SU-DHL-6 (cell line): ENCODE measurements at regions not wholly inside any gene's neighbourhood (a gene's known extent, or its start where the extent isn't known, plus 50 kb on each side); places are given as distances from the start of the nearest gene placed in this dataset.

Source experiments
- H2AFZ ChIP-seq: fragments of 200-600 bp; sonication (generic); 2 replicates; pipeline ENCODE4 v1.6.1; 2014; ENCODE audit warnings: low read depth, mild to moderate bottlenecking, moderate library complexity, mixed read lengths, antibody characterized with exemption, low read length; ENCODE audit not compliant: severe bottlenecking
- H3F3A ChIP-seq: fragments of 200-600 bp; shearing (Covaris generic); 2 replicates; pipeline ENCODE4 v1.6.0; 2016; ENCODE audit warnings: antibody characterized with exemption, mild to moderate bottlenecking; ENCODE audit not compliant: insufficient read depth
- H3K27ac ChIP-seq: fragments of 200-600 bp; sonication (generic); 2 replicates; pipeline ENCODE4 v1.5.1; 2016; ENCODE audit warnings: low read depth, mild to moderate bottlenecking, low read length, moderate library complexity, mixed read lengths
- H3K27me3 ChIP-seq: fragments of 200-600 bp; sonication (generic), shearing (Covaris generic); 2 replicates; pipeline ENCODE4 v1.6.0; 2014; ENCODE audit warnings: mild to moderate bottlenecking, low read length
- H3K36me3 ChIP-seq: fragments of 200-600 bp; sonication (generic); 2 replicates; pipeline ENCODE4 v1.6.1; 2014; ENCODE audit warnings: mild to moderate bottlenecking, low read length, mixed read lengths
- H3K4me2 ChIP-seq: fragments of 300-600, 200-600 bp; shearing (Covaris generic), sonication (generic); 2 replicates; pipeline ENCODE4 v1.6.0; 2014; ENCODE audit warnings: low read length, low read depth, mild to moderate bottlenecking; ENCODE audit not compliant: poor library complexity, severe bottlenecking
- H3K4me3 ChIP-seq: fragments of 200-600 bp; sonication (generic); 2 replicates; pipeline ENCODE4 v1.5.1; 2014; ENCODE audit warnings: antibody characterized with exemption, low read length, mild to moderate bottlenecking, mixed read lengths; ENCODE audit not compliant: insufficient read depth, poor library complexity, severe bottlenecking
- H3K79me2 ChIP-seq: fragments of 200-600 bp; sonication (generic); 2 replicates; pipeline ENCODE4 v1.6.1; 2014; ENCODE audit warnings: mild to moderate bottlenecking, low read length, moderate library complexity; ENCODE audit not compliant: insufficient read depth
- H3K9ac ChIP-seq: fragments of 200-600 bp; sonication (generic); 2 replicates; pipeline ENCODE4 v1.7.0; 2014; ENCODE audit warnings: mild to moderate bottlenecking, low read length
- H3K9me2 ChIP-seq: fragments of 200-600 bp; sonication (generic); replicated peaks from 2 replicates; pipeline ENCODE4 v1.6.1; 2014; ENCODE audit warnings: low read length; ENCODE audit not compliant: insufficient read depth
- H3K9me3 ChIP-seq: fragments of 200-600 bp; sonication (generic); 2 replicates; pipeline ENCODE4 v1.6.1; 2014; ENCODE audit warnings: low read length, mixed read lengths; ENCODE audit not compliant: insufficient read depth
- H4K20me1 ChIP-seq: fragments of 200-600 bp; sonication (generic); 2 replicates; pipeline ENCODE4 v1.6.1; 2014; ENCODE audit warnings: low read depth, mild to moderate bottlenecking, antibody characterized with exemption, low read length, moderate library complexity, mixed read lengths
- EZH2phosphoT487 ChIP-seq: fragments of 200-600 bp; sonication (generic), shearing (Covaris generic); conservative IDR thresholded peaks from 2 replicates; pipeline ENCODE4 v1.6.1; 2018; ENCODE audit warnings: mild to moderate bottlenecking, antibody characterized with exemption, low read length, moderate library complexity, mixed read lengths
- TF ChIP-seq, protein P1 (sequence below): fragments of 200-600 bp; sonication (generic); IDR thresholded peaks from one replicate; pipeline ENCODE4 v1.5.1; 2017; ENCODE audit warnings: antibody characterized with exemption, mild to moderate bottlenecking, low read length, moderate library complexity; ENCODE audit not compliant: insufficient read depth, poor library complexity, severe bottlenecking

DNA sequence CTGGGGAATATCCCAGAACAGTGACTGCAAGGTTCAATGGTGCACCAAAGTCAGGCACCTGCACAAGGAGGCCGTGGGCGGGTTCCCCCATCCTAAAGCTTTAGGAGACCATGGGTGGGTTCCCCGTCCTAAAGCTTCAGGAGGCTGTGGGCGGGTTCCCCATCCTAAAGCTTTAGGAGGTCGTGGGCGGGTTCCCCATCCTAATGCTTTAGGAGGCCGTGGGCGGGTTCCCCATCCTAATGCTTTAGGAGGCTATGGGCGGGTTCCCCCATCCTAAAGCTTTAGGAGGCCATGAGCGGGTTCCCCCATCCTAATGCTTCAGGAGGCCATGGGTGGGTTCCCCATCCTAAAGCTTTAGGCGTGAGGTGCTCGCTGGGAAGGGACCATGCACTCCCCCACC is 313.3 kb downstream of the FOXL1 start:
- Histone ChIP-seq H3F3A (no peaks in the 10 kb centered on the region), H3K79me2 (no peaks in the 10 kb centered on the region), H4K20me1 (no peaks in the 10 kb centered on the region), H3K27me3 (no peaks in the 10 kb centered on the region), H3K27ac (no peak overlapping the region), H3K9me3 (no peaks in the 10 kb centered on the region), H3K4me2 (no peak overlapping the region), H3K4me3 (no peak overlapping the region), H3K9ac (no peak overlapping the region), H3K9me2 (no peaks in the 10 kb centered on the region), H3K36me3 (no peaks in the 10 kb centered on the region), H2AFZ (no peak overlapping the region)
- TF ChIP-seq EZH2phosphoT487: no peak
- TF ChIP-seq, protein P1, sequence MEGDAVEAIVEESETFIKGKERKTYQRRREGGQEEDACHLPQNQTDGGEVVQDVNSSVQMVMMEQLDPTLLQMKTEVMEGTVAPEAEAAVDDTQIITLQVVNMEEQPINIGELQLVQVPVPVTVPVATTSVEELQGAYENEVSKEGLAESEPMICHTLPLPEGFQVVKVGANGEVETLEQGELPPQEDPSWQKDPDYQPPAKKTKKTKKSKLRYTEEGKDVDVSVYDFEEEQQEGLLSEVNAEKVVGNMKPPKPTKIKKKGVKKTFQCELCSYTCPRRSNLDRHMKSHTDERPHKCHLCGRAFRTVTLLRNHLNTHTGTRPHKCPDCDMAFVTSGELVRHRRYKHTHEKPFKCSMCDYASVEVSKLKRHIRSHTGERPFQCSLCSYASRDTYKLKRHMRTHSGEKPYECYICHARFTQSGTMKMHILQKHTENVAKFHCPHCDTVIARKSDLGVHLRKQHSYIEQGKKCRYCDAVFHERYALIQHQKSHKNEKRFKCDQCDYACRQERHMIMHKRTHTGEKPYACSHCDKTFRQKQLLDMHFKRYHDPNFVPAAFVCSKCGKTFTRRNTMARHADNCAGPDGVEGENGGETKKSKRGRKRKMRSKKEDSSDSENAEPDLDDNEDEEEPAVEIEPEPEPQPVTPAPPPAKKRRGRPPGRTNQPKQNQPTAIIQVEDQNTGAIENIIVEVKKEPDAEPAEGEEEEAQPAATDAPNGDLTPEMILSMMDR: no peak

DNA sequence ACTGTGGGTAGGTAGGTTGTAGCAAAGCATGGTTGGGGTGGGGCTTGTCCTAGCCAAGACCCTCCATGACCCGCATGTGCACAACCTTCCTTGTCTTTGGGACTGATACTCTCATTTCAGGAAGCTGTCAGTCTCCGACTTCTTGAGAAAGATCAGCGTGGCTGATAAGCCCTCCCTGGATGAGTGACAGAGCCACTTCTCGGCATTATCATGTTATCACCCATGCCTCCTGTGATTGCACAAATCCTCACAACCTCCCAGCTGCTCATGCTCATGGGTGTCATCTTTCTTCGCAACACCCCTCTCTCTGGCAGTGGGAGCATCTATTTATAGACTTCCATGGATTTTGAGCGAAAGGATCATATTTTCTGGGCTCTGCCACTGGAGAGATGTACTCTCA is 314.2 kb downstream of the FOXL1 start:
- H3K4me3 ChIP-seq: no peak overlapping the region
- H3F3A ChIP-seq: no peaks in the 10 kb centered on the region
- no peaks in the 10 kb centered on the region for H3K9me2 ChIP-seq
- H3K9me3 ChIP-seq: no peaks in the 10 kb centered on the region
- H3K4me2 ChIP-seq: no peak overlapping the region
- no peaks in the 10 kb centered on the region for H3K36me3 ChIP-seq
- no peak for TF ChIP-seq EZH2phosphoT487
- TF ChIP-seq, protein P1: no peak
- no peak overlapping the region for H3K27ac ChIP-seq
- no peak overlapping the region for H3K9ac ChIP-seq
- no peaks in the 10 kb centered on the region for H3K27me3 ChIP-seq
- no peaks in the 10 kb centered on the region for H4K20me1 ChIP-seq
- H2AFZ ChIP-seq: no peak overlapping the region
- H3K79me2 ChIP-seq: no peaks in the 10 kb centered on the region

DNA sequence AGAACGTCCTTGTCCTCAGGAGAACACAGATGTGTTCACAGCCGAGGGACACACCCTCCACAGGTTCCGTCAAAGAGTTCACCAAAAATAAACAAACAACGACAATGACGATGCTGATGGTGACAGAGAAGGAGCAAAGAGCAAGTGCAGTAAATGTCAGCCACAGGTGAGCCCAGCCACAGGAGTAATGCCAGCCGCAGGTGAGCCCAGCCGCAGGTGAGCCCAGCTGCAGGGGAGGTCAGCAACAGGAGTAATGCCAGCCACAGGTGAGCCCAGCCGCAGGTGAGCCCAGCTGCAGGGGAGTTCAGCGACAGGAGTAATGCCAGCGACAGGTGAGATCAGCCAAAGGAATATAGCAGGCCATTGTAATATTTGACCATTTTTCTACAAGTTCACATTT is 315.2 kb downstream of the FOXL1 start:
- Histone ChIP-seq H3K4me2 (no peak overlapping the region), H3K9me2 (no peaks in the 10 kb centered on the region), H3K4me3 (no peak overlapping the region), H2AFZ (no peak overlapping the region), H3F3A (no peaks in the 10 kb centered on the region), H3K36me3 (no peaks in the 10 kb centered on the region), H3K79me2 (no peaks in the 10 kb centered on the region), H3K9me3 (no peaks in the 10 kb centered on the region), H4K20me1 (no peaks in the 10 kb centered on the region), H3K27ac (no peak overlapping the region), H3K9ac (no peak overlapping the region), H3K27me3 (no peaks in the 10 kb centered on the region)
- no peak for TF ChIP-seq EZH2phosphoT487
- TF ChIP-seq, protein P1: no peak
